ENCODE measurements at regions not wholly inside any gene's neighbourhood (a gene's known extent, or its start where the extent isn't known, plus 50 kb on each side); places are given as distances from the start of the nearest gene placed in this dataset.

DNA sequence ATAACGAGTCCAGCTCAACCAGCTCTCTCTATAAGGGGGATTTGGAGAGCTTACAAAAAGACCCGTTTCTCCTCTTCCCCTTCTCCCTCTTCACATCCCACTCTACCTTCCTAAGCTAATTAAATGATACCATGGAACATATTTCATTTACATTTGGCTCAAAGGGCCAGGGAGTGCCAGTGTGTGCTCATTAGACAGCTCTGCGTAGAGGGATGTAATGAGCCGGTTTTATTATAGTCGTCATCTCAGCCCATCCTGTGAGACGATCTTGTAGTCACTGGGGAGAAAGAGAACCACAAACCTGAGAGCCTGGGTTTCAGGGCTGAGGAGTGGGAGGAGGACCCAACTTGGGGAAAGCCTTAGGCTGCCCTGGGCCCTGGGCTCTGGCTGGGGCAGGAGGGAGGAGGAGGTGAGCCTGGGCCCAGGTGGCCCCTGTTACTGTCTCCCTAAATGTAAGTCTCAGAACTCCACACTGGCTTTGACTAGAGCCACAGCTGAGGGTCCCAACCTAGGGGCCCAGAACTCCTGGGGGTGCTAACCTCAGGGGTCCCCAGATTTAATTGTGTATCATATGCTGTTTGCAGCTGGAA is 354.6 kb downstream of the MATN1 start:
- TF ChIP-seq, protein P1, sequence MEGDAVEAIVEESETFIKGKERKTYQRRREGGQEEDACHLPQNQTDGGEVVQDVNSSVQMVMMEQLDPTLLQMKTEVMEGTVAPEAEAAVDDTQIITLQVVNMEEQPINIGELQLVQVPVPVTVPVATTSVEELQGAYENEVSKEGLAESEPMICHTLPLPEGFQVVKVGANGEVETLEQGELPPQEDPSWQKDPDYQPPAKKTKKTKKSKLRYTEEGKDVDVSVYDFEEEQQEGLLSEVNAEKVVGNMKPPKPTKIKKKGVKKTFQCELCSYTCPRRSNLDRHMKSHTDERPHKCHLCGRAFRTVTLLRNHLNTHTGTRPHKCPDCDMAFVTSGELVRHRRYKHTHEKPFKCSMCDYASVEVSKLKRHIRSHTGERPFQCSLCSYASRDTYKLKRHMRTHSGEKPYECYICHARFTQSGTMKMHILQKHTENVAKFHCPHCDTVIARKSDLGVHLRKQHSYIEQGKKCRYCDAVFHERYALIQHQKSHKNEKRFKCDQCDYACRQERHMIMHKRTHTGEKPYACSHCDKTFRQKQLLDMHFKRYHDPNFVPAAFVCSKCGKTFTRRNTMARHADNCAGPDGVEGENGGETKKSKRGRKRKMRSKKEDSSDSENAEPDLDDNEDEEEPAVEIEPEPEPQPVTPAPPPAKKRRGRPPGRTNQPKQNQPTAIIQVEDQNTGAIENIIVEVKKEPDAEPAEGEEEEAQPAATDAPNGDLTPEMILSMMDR (conservative IDR thresholded peaks at IDR 0.05; ENCODE audit: low read length), result no peak
- no peak for TF ChIP-seq EZH2phosphoT487 (IDR thresholded peaks at IDR 0.05; ENCODE audit: borderline replicate concordance)
- Histone ChIP-seq H3K9me2 (replicated peaks; ENCODE audit: low read depth, low read length) (no peaks in the 10 kb centered on the region), H3K4me3 (ENCODE audit: low read length, poor library complexity, severe bottlenecking) (no peak overlapping the region), H3F3A (ENCODE audit: low read depth) (no peaks in the 10 kb centered on the region), H3K4me1 (ENCODE audit: insufficient read depth, low read length, poor library complexity, severe bottlenecking) (no peaks in the 10 kb centered on the region), H3K4me2 (ENCODE audit: low read depth, low read length, poor library complexity, severe bottlenecking) (no peak overlapping the region), H3K27me3 (ENCODE audit: insufficient read depth, low read length, poor library complexity, severe bottlenecking) (no peaks in the 10 kb centered on the region), H3K9me3 (ENCODE audit: insufficient read depth, low read depth, low read length) (no peaks in the 10 kb centered on the region), H2AFZ (ENCODE audit: low read length) (no peak overlapping the region), H3K79me2 (ENCODE audit: insufficient read depth, low read length) (no peaks in the 10 kb centered on the region), H4K20me1 (ENCODE audit: insufficient read depth, low read length, poor library complexity, severe bottlenecking) (no peaks in the 10 kb centered on the region), H3K9ac (ENCODE audit: low read depth, low read length, poor library complexity, severe bottlenecking) (no peak overlapping the region), H3K36me3 (ENCODE audit: insufficient read depth, low read length) (no peaks in the 10 kb centered on the region)

DNA sequence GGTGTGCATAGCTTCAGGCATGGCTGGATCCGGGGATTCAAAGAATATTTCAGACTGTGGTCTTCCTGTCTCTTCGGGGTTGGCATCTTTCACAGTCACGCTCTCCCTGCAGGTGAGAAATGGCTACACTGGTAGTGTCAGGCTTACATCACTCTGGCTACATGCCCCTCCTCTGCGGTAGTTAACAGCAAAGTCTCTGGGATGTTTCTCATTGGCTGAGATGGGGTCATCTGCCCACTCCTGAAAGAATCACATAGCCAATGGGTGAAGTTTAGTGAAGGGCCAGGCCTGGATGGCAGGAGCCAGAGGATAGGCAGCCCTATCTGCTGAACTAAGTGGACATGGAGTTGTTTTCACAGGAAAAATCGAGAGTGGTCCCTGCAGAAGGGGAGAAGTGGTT is 356.5 kb downstream of the MATN1 start:
- no peaks in the 10 kb centered on the region for H4K20me1 ChIP-seq (ENCODE audit: insufficient read depth, low read length, poor library complexity, severe bottlenecking)
- H3K4me1 ChIP-seq (ENCODE audit: insufficient read depth, low read length, poor library complexity, severe bottlenecking), result no peaks in the 10 kb centered on the region
- no peaks in the 10 kb centered on the region for H3K79me2 ChIP-seq (ENCODE audit: insufficient read depth, low read length)
- no peaks in the 10 kb centered on the region for H3F3A ChIP-seq (ENCODE audit: low read depth)
- no peak overlapping the region for H3K4me3 ChIP-seq (ENCODE audit: low read length, poor library complexity, severe bottlenecking)
- H3K9me2 ChIP-seq (replicated peaks; ENCODE audit: low read depth, low read length), result no peaks in the 10 kb centered on the region
- H3K27me3 ChIP-seq (ENCODE audit: insufficient read depth, low read length, poor library complexity, severe bottlenecking), result no peaks in the 10 kb centered on the region
- TF ChIP-seq, protein P1 (conservative IDR thresholded peaks at IDR 0.05; ENCODE audit: low read length), result no peak
- TF ChIP-seq EZH2phosphoT487 (IDR thresholded peaks at IDR 0.05; ENCODE audit: borderline replicate concordance), result no peak
- H3K36me3 ChIP-seq (ENCODE audit: insufficient read depth, low read length), result no peaks in the 10 kb centered on the region
- H3K9ac ChIP-seq (ENCODE audit: low read depth, low read length, poor library complexity, severe bottlenecking), result no peak overlapping the region
- no peaks in the 10 kb centered on the region for H3K9me3 ChIP-seq (ENCODE audit: insufficient read depth, low read depth, low read length)
- no peak overlapping the region for H2AFZ ChIP-seq (ENCODE audit: low read length)
- no peak overlapping the region for H3K4me2 ChIP-seq (ENCODE audit: low read depth, low read length, poor library complexity, severe bottlenecking)

DNA sequence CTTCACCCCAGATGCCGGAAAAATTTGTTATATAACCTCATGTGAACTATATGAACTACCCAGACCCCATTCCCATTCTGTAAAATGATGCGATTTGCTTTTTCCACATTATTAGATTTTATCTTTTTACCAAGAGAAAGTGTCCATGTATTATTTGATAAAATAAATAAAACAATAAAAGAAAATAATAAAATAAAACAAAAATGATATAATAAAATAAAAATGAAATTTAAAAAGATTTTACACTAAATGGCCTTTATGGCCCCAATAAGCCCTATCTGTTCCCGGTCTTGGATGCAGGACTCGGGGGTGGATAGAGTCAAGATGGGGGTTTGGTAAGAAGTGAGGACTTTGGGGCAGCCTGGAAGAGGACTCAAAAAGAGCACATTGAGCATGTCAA is 357.2 kb downstream of the MATN1 start:
- Histone ChIP-seq H4K20me1 (ENCODE audit: insufficient read depth, low read length, poor library complexity, severe bottlenecking) (no peaks in the 10 kb centered on the region), H3K9me2 (replicated peaks; ENCODE audit: low read depth, low read length) (no peaks in the 10 kb centered on the region), H3K9me3 (ENCODE audit: insufficient read depth, low read depth, low read length) (no peaks in the 10 kb centered on the region), H3K79me2 (ENCODE audit: insufficient read depth, low read length) (no peaks in the 10 kb centered on the region), H3K9ac (ENCODE audit: low read depth, low read length, poor library complexity, severe bottlenecking) (no peak overlapping the region), H3K36me3 (ENCODE audit: insufficient read depth, low read length) (no peaks in the 10 kb centered on the region), H3K4me2 (ENCODE audit: low read depth, low read length, poor library complexity, severe bottlenecking) (no peak overlapping the region), H3K27me3 (ENCODE audit: insufficient read depth, low read length, poor library complexity, severe bottlenecking) (no peaks in the 10 kb centered on the region), H3K4me3 (ENCODE audit: low read length, poor library complexity, severe bottlenecking) (no peak overlapping the region), H3F3A (ENCODE audit: low read depth) (no peaks in the 10 kb centered on the region), H2AFZ (ENCODE audit: low read length) (no peak overlapping the region), H3K4me1 (ENCODE audit: insufficient read depth, low read length, poor library complexity, severe bottlenecking) (no peaks in the 10 kb centered on the region)
- TF ChIP-seq, protein P1 (conservative IDR thresholded peaks at IDR 0.05; ENCODE audit: low read length), result no peak
- TF ChIP-seq EZH2phosphoT487 (IDR thresholded peaks at IDR 0.05; ENCODE audit: borderline replicate concordance), result no peak
